GM18508 (cell line): ENCODE measurements at regions not wholly inside any gene's neighbourhood (a gene's known extent, or its start where the extent isn't known, plus 50 kb on each side); places are given as distances from the start of the nearest gene placed in this dataset.
"Not testable (repeated sequence)": the region's sequence is repeated elsewhere in the genome, so short reads cannot be mapped to it uniquely, and the experiment has no call there.

ENCODE experiments used
- ATAC-seq: cut with Tn5 transposase; IDR thresholded peaks from one replicate; pipeline ENCODE4 v1.9.1; 2021; ENCODE audit warnings: moderate number of reproducible peaks; ENCODE audit not compliant: insufficient read depth, unreplicated experiment

DNA sequence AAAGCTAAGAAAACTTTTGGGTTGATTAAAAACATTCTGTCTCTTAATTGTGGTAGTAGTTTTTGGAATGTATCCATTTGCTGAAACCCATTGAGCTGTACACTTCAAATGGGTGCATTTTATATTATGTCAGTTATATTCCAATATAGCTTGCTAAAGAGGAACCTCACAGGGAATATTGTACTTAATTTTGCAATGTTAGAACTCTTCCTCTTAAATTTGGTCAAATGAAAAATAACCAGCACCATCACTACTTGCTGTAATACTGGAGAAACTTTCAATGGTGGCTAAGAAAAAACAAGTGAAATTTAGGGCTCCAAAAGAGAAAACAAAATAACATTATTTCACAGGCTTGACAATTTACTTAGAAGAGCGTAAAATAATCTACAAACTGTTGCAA is 651.5 kb downstream of the MAFB start:
- no peak for ATAC-seq

DNA sequence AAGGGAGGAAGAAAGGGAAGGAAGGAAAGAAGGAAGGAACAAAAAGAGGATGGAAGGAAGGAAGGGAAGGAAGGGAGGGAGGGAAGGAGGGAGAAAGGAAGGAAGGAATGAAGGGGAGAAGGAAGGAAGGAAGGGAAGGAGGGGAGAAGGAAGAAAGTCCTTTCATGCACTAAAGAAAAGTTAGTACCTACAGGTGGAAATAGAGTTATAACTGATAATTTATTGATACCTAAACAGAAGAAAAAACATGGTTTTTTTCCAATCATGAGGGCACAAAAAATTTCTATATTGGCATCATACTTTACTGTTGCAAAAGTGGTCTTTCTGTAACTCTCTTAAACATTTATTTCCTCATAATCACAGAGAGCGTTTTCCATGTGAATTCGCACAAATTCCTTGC is 659.4 kb downstream of the MAFB start:
- no peak for ATAC-seq

DNA sequence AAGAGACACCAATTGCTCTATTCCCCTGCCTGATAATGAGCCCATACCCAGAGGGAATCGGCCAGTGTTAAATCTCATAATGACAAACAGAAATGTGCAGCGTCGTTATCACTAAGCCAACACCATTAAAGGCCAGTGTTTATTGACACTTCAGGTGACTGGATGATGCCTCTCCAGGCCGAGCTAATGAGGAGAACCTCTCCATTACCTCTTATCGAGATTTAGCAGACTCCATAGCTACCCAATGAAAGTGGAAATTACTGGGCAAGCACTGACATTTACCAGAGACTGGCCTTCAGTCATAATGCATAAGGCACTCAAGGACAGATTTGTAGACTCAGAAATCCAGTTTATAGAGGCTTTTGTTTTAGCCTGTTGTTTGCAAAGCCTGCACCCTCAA is 669.5 kb downstream of the MAFB start:
- ATAC-seq: no peak

DNA sequence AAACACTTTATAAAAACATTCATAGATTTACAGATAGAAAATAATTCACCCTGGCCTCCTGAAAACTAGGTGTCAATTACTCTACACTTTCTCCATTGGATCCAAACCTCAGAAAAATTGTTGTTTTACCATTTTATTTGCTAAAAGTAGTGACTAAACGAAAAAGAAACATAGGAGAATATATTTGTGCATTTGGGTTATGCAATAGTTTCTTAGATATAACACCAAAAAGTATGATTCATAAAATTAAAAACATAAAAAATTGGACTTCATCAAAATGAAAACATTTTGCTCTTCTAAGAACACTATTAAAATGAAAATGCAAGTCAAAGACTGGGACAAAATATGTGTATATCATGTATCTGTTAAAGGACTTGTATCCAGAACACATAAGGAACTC is 671.3 kb downstream of the MAFB start:
- no peak for ATAC-seq

DNA sequence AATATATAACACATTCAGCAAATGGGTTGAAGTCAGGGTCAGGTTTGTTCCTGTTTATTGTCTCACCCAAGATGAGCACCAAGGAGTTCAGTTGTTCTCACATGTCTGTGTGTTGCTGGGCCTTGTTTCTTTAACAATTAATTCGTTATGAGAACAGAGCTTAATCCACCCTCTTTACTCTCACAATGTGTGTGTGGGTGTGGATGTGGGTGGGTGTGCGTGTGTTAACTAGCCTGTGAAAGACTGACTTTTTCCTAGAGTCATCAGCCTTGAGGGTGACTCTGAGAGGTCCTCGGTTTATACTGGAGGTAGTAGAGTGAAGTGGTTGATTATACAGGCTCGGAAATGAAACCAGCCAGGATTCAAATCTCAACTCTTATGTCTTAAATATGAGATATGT is 672.1 kb downstream of the MAFB start:
- ATAC-seq: no peak

DNA sequence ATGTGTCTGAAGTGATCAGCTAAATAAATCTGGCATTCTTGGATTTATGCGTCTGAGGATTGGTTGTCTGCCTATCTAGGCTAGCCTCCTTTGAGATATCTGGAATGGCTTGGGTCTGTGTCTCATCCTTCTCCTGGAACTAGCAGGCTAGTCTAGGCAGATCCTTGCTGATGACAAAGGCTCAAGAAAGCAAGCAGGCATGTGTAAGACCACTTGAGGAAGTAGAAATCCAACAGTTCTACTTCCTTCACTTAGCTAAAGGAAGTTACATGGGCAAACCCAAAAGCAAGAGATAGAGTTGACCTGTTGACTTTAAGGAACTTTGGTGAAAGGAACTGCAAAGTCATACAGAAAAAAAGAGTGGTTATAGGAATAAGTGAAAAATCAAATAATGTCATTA is 672.6 kb downstream of the MAFB start:
- ATAC-seq: no peak

- not testable (repeated sequence) for ATAC-seq
Observed at GRCh38 chr20:40012026-40012425, 677.0 kb downstream of the MAFB start.

- no peak for ATAC-seq
Observed at GRCh38 chr20:40010483-40010882, 678.6 kb downstream of the MAFB start.

GRCh38 chr20:40009542-40009941 is 679.5 kb downstream of the MAFB start:
- no peak for ATAC-seq

- ATAC-seq: no peak
Observed at GRCh38 chr20:40008177-40008576, 680.9 kb downstream of the MAFB start.

DNA sequence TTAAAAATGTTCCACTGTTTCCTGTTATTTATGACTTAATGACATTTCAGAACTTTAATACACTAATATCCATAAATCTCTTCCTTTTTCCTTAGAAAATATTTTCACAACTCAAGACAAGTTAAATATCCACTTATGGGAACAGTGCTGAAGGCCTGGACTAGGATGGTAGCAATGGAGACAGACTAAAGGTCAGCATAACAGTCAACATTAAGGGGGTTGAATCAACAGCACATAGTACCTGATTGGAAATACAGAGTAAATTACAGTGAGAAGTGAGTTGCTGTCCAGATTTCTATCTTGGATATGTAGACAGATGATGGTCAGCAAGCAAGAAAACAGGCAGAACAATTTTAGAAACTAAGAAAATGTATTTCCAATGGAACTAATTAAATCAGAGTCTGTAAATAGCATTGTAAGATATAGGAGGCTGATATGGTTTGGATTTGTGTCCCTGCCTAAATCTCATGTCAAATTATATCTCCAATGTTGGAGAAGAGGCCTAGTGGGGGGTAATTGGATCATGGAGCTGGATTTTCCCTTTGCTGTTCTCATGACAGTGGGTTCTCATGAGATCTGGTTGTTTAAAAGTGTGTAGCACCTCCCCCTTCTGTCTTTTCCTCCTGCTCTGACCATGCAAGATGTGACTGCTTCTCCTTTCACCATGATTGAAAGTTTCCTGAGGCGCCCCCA is 682.7 kb downstream of the MAFB start:
- ATAC-seq: no peak

GRCh38 chr20:40004092-40004491 is 684.9 kb downstream of the MAFB start:
- ATAC-seq: not testable (repeated sequence)

- ATAC-seq: no peak
Observed at GRCh38 chr20:39993742-39994141, 695.3 kb downstream of the MAFB start.

GRCh38 chr20:39990692-39991091 is 698.3 kb downstream of the MAFB start:
- no peak for ATAC-seq

GRCh38 chr20:39988991-39989390 is 700.0 kb downstream of the MAFB start:
- ATAC-seq: no peak

DNA sequence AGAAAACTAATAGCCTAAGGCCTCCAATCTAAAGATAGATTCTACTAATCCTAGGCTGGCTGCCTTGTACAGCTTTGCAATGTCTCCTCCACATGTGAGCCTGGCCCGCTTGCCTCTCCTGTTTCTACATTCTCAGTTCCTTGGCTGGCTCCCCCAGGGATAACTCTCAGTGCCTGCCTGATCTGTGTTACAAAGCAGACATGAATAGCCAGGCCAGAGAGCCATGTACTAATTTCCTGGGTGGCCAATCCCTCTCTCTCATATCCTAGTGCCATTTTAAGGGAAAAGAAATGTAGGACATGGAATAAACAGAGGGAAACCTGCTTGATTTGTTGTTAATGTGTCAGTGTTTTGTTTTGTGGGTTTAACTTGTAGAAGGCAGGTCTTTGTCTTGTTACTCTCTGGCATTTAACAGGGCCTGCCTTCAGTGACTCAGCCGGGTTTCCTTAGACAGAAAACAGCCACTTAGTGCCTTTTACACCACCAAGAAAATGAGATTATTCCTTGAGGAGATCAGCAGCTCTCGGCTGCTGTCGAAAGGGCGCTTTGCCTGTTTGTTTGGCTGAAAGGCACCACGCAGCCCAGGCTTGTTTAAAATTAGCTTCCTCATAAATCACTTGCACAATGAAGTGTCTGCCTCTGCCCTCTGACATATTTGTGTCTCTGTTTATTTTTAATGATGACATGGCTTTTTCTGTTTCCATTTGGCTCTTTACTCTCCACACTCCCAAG is 702.7 kb downstream of the MAFB start:
- no peak for ATAC-seq

- no peak for ATAC-seq
Observed at GRCh38 chr20:39985271-39985827, 703.7 kb downstream of the MAFB start.

DNA sequence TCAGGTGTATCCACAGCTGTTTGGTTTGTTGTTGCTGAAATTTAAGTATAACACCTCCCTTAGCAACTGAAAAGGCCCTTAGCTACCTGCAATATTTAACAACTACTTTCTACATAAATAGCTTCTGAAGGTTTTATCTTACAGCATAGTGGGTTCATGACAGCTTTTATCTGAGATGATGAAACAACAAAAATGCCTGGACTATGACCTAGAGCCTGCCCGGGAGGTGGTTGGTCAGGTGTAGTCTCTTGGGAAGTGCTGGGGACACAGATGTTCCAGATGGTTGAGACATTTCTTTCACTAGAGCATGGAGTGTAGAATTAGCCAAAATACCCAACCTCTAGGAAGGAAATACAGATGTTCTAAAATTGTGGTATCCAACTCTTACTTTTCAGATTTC is 705.4 kb downstream of the MAFB start:
- ATAC-seq: no peak

DNA sequence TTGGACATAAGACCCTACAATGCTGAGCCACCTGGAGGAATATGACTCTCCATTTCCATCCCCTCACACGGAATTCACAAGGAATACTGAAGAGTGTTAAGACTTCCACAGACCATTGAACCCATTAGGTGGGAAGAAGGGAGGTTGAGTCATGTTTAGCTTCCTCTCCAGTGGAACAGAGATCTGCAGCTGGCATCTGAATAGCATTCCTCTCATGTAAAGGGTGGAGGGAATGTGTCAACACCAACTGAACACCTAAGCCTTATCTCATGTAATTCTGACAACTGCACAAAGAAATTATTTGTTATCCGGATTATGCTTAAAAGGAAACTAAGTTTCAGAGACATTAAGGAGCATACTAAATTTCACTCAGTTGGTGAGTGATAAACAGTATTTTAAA is 705.9 kb downstream of the MAFB start:
- no peak for ATAC-seq

DNA sequence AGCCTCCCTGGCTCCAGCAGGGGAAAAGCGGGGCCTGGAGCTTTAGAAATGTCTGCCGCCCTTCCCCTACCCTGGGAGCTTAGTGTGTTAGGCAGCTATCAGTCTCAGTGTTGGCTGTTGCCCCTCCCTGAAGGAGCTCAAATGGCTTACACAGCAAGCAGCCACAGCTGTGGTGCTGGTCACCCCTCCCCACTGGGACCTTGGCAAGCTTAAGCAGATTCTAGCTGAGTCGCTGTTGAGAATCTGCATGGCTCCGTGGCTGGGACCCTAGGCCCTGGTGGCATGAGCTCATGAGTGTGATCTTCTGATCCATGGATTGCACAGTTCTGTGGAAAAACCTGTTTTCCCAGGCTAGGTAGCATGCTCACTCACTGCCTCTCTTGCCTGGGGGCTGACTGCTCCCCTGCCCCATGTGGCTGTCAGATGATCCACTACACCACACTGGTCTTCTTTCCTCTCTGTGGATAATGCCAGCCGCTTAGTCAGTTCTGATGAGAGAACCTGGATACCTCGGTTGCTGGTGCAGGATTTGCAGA is 714.0 kb downstream of the MAFB start:
- ATAC-seq: no peak

GRCh38 chr20:39968495-39968894 is 720.5 kb downstream of the MAFB start:
- no peak for ATAC-seq
